Astrocyte of the spinal cord (primary cell): ENCODE measurements at regions not wholly inside any gene's neighbourhood (a gene's known extent, or its start where the extent isn't known, plus 50 kb on each side); places are given as distances from the start of the nearest gene placed in this dataset.

Source experiments
- DNase-seq: peaks from one replicate; pipeline ENCODE4 v3.0.0; 2011; ENCODE audit warnings: low read depth, low spot score
- H3K4me3 ChIP-seq: 2 replicates; pipeline ENCODE4 v1.5.1; 2011; ENCODE audit warnings: low read depth, mild to moderate bottlenecking, low read length, moderate library complexity
- in situ Hi-C: cut with HindIII; loops from 2 replicates; pipeline ENCODE4 v1.10.0; 2017; ENCODE audit warnings: low sequenced_read_pairs
- TF ChIP-seq, protein P1 (sequence below): IDR thresholded peaks from 2 replicates; pipeline ENCODE4 v1.5.1; 2012; ENCODE audit warnings: low read depth, mild to moderate bottlenecking, low read length, inconsistent platforms

DNA sequence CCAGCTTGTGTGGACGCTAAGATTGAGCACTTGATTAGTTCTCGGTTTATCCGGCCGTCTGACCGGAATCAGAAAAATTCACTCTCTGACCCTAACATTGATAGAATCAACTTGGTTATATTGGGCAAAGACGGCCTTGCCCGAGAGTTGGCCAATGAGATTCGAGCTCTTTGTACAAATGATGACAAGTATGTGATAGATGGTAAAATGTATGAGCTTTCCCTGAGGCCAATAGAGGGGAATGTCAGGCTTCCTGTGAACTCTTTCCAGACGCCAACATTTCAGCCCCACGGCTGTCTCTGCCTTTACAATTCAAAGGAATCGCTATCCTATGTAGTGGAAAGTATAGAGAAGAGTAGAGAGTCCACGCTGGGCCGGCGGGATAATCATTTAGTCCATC is 59.6 kb downstream of the ARHGAP35 start:
- in situ Hi-C loops, result no loop called here
- no peak for DNase-seq
- TF ChIP-seq, protein P1, sequence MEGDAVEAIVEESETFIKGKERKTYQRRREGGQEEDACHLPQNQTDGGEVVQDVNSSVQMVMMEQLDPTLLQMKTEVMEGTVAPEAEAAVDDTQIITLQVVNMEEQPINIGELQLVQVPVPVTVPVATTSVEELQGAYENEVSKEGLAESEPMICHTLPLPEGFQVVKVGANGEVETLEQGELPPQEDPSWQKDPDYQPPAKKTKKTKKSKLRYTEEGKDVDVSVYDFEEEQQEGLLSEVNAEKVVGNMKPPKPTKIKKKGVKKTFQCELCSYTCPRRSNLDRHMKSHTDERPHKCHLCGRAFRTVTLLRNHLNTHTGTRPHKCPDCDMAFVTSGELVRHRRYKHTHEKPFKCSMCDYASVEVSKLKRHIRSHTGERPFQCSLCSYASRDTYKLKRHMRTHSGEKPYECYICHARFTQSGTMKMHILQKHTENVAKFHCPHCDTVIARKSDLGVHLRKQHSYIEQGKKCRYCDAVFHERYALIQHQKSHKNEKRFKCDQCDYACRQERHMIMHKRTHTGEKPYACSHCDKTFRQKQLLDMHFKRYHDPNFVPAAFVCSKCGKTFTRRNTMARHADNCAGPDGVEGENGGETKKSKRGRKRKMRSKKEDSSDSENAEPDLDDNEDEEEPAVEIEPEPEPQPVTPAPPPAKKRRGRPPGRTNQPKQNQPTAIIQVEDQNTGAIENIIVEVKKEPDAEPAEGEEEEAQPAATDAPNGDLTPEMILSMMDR, result no peak
- no peak overlapping the region for H3K4me3 ChIP-seq

DNA sequence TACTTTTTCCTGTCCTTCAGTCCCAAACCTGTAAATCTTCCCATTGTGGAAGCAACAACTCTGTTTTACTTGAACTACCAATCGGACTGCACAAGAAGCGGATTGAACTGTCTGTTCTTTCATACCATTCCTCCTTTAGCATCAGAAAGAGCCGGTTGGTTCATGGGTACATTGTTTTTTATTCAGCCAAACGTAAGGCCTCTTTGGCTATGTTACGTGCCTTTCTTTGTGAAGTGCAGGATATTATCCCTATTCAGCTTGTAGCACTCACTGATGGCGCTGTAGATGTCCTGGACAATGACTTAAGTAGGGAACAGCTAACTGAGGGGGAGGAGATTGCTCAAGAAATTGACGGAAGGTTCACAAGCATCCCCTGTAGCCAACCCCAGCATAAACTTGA is 60.3 kb downstream of the ARHGAP35 start:
- in situ Hi-C loops, result no loop called here
- TF ChIP-seq, protein P1, result no peak
- no peak overlapping the region for H3K4me3 ChIP-seq
- no peak for DNase-seq

DNA sequence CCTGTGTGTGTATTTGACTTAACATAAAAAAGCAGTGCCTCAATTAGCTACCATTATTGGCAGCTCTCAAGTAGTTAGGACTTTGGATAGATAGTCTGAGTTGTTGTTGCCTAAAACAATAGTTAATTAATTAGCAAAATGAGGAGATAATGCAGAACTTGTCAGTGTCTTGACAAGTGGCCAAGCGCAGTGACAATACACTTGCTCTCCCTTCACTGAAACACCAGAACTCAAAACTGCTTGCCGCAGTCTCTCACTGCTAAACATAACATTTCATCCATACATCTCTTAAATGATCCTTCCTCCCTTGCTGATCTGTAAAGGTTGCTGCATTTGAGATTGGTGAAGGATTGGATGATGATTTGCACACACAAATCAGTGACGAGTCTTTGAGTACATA is 61.7 kb downstream of the ARHGAP35 start:
- TF ChIP-seq, protein P1, result no peak
- H3K4me3 ChIP-seq, result no peak overlapping the region
- in situ Hi-C loops, result no loop called here
- DNase-seq, result no peak

DNA sequence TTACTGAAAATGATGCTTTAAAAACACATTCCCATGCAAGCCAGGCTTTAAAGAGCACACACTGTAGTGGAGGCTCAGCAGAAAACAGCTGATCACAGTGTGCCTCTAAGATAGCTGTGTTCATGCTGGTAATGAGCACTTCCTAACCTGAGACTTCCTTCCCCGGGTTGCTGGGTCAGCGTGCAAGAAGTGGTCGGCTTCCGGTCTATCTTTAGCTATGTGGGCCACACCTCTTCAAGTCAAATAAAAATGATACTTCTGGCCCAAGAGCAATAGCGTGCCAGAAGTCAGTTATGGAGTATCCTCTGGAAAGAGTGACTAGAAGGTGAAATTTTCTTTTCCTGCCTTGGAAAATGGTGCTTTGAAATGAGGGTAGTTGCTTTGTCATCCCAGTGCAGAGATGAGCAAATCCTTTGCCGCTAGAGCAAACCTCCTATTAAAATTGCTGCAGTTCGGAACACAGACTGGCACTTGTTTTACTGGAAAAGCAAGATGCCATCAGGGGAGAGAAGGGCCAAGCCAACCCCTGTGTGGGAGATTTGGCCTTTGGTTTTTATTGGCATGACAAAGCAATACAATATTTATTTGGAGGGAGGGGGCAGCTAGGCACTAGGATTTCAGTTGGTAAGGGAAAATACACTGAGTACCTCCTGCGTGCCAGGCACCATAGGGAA is 64.2 kb downstream of the ARHGAP35 start:
- DNase-seq, result no peak
- no peak overlapping the region for H3K4me3 ChIP-seq
- TF ChIP-seq, protein P1, result no peak
- in situ Hi-C loops, result no loop called here

DNA sequence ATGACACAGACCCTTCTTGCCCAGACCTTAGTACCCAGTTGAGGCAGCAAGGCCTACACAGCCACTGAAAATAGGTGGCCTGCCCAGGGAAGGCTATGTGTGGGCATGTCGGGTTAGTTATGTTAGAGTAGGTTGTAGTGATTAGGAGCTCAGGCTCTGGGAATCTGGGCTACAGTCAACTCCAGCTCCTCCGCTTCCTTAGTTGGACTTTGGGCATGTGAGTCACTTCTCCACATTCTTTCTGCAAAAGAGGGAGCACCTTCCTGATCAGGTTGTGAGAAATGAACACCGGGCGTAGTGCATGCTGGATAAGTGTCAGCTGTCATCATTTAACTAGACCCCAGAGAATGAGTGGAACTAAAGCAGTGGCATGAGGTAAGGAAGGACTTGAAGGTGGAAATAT is 64.8 kb downstream of the ARHGAP35 start:
- in situ Hi-C loops, result no loop called here
- no peak overlapping the region for H3K4me3 ChIP-seq
- DNase-seq, result no peak
- TF ChIP-seq, protein P1, result no peak

DNA sequence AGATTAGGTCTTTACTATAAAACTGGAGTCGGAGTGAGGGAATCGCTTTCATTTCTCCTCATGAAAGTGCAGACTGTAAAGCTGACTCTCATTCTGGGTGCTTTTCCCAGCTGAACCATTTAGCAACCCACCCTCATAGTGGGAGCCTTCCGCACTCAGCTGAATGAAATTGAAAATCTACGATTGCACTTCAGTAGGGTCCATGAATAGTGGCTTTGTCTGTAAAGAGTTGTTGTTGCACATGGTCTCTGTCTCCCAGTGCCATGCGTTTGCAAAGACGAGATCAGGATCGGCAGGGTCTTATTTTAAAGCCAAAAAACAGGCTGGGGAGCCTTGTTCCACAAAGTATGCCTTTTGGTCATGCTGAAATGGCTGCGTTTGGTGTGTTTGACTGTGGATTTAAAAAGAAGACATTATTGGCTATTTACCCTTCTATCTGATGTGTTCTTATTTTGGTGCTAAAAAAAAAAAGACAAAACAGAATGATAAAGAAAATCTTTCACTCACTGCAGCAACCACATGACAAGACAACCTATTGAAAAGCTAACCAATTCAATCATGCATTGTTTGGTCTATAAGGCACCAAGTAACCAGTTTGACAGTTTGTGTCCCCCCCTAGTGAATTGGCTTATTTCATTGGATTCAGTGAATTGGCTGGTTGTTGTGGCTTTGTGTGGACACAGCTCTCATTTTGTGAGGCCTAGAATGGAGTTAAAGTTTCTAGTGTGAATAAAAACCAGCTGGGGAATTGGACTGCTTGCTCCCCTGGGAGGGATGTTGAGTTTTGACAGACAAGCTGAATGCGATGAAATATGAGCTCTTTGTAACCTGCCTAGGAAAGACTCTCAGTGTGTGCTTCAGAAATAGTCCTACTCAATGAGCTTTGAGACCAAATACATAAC is 65.6 kb downstream of the ARHGAP35 start:
- DNase-seq, result no peak
- in situ Hi-C loops, result no loop called here
- no peak overlapping the region for H3K4me3 ChIP-seq
- TF ChIP-seq, protein P1, result no peak
